ENCODE measurements at regions not wholly inside any gene's neighbourhood (a gene's known extent, or its start where the extent isn't known, plus 50 kb on each side); places are given as distances from the start of the nearest gene placed in this dataset.

DNA sequence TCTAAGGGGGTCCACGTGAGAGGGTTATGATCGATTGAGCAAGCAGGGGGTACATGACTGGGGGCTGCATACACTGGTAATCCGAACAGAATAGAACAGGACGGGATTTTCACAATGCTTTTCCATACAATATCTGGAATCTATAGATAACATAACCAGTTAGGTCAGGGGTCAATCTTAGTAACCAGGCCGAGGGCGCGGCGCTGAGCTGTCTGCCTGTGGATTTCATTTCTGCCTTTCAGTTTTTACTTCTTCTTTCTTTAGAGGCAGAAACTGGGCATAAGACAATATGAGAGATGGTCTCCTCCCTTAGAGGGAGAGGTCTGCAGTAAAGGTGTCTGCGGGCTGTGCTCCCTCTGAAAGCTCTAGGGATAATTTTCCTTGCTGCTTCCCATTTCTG is 261.3 kb downstream of the XXYLT1 start:
- H3K27me3 ChIP-seq (replicated peaks; ENCODE audit: control insufficient read depth, insufficient read depth, low read length): no peaks in the 10 kb centered on the region; the same call in 1 of the 2 replicates
- no peak overlapping the region for H3K4me3 ChIP-seq (replicated peaks; ENCODE audit: low read depth, low read length)
- no peak for DNase-seq (ENCODE audit: extremely low read depth, insufficient read length)
- H3K36me3 ChIP-seq (ENCODE audit: control insufficient read depth, insufficient read depth, low read length): no peaks in the 10 kb centered on the region
- TF ChIP-seq, protein P1, sequence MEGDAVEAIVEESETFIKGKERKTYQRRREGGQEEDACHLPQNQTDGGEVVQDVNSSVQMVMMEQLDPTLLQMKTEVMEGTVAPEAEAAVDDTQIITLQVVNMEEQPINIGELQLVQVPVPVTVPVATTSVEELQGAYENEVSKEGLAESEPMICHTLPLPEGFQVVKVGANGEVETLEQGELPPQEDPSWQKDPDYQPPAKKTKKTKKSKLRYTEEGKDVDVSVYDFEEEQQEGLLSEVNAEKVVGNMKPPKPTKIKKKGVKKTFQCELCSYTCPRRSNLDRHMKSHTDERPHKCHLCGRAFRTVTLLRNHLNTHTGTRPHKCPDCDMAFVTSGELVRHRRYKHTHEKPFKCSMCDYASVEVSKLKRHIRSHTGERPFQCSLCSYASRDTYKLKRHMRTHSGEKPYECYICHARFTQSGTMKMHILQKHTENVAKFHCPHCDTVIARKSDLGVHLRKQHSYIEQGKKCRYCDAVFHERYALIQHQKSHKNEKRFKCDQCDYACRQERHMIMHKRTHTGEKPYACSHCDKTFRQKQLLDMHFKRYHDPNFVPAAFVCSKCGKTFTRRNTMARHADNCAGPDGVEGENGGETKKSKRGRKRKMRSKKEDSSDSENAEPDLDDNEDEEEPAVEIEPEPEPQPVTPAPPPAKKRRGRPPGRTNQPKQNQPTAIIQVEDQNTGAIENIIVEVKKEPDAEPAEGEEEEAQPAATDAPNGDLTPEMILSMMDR (IDR thresholded peaks at IDR 0.05; ENCODE audit: insufficient read depth, low read length, poor library complexity, severe bottlenecking): no peak

DNA sequence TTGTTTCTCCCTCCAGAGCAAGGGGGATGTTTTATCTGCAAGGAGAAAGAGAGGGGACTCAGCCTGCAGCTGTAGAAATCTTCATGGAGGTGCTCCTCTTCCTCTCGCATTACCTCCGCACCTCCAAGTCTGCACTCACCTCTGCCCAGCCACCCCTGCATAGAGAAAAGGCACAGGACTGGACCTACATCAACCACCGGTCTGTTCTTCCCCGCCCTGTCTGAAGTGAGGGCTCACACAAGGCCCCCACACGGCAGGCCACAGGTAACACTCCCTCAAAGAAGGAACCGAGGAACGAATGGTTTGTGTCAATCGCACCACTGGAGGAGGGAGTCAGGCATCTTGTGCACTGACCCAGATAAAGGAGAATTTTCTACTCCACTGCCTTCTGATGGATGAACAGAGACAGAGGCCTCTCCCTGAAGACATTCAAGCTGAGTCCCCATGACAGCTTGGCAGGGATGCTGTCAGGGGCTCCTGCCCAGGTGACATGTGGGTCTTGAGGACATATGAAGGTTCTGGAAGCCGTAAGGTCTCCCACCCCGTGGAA is 260.3 kb downstream of the XXYLT1 start:
- Histone ChIP-seq H3K4me3 (replicated peaks; ENCODE audit: low read depth, low read length) (no peak overlapping the region), H3K36me3 (ENCODE audit: control insufficient read depth, insufficient read depth, low read length) (no peaks in the 10 kb centered on the region), H3K27me3 (replicated peaks; ENCODE audit: control insufficient read depth, insufficient read depth, low read length) (no peaks in the 10 kb centered on the region; the same call in 1 of the 2 replicates)
- TF ChIP-seq, protein P1 (IDR thresholded peaks at IDR 0.05; ENCODE audit: insufficient read depth, low read length, poor library complexity, severe bottlenecking): no peak
- DNase-seq (ENCODE audit: extremely low read depth, insufficient read length): no peak

DNA sequence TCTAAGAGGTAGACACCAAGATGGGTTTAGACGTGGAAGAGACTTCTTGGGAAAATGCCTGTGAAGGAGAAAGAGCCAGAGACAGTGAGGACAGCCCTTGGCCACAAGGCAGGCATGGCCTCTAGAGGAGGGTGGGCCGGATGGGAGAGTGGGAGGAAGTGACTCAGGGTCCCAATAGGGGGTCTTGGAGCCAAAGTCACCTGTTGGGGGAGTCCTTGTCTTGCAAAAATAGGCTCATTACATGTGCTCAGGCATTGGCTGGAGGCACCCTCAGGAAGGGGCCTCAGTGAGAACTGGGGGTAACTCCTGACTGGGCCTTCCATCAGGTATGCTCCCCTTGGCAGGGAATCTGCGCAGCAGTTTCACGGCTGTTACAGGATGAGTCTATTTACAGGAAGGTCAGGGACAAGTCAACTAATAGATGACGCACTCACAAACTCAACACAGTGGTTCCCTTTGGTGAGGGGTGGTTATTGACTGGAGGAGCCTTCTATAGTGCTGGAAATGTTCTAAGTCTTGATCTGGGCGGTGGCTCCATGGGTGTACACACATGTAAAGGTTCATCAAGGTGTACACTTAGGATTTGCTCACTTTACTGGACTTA is 259.6 kb downstream of the XXYLT1 start:
- Histone ChIP-seq H3K36me3 (ENCODE audit: control insufficient read depth, insufficient read depth, low read length) (no peaks in the 10 kb centered on the region), H3K4me3 (replicated peaks; ENCODE audit: low read depth, low read length) (no peak overlapping the region), H3K27me3 (replicated peaks; ENCODE audit: control insufficient read depth, insufficient read depth, low read length) (no peaks in the 10 kb centered on the region; the same call in 1 of the 2 replicates)
- no peak for DNase-seq (ENCODE audit: extremely low read depth, insufficient read length)
- TF ChIP-seq, protein P1 (IDR thresholded peaks at IDR 0.05; ENCODE audit: insufficient read depth, low read length, poor library complexity, severe bottlenecking): no peak

DNA sequence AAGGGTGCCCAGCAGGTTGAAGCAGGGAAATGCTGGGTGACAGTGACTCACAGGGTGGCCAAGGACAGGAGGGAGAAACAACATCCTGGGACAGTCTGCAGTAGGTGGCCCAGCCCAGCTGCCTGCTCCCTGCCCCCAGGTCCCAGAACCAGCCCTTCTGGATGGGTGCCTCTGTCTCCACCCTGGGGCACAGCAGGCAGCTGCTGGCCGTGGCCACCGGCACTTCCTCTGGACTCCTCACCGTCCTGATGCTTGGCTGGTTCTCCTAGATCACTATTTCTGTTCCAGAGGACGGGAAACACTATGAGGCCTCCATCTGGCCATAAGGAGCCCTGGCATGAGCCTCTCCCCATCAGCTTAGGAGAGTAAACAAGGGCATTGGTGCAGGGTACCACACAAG is 258.9 kb downstream of the XXYLT1 start:
- TF ChIP-seq, protein P1 (IDR thresholded peaks at IDR 0.05; ENCODE audit: insufficient read depth, low read length, poor library complexity, severe bottlenecking): no peak
- Histone ChIP-seq H3K27me3 (replicated peaks; ENCODE audit: control insufficient read depth, insufficient read depth, low read length) (no peaks in the 10 kb centered on the region; the same call in 1 of the 2 replicates), H3K36me3 (ENCODE audit: control insufficient read depth, insufficient read depth, low read length) (no peaks in the 10 kb centered on the region), H3K4me3 (replicated peaks; ENCODE audit: low read depth, low read length) (no peak overlapping the region)
- no peak for DNase-seq (ENCODE audit: extremely low read depth, insufficient read length)

DNA sequence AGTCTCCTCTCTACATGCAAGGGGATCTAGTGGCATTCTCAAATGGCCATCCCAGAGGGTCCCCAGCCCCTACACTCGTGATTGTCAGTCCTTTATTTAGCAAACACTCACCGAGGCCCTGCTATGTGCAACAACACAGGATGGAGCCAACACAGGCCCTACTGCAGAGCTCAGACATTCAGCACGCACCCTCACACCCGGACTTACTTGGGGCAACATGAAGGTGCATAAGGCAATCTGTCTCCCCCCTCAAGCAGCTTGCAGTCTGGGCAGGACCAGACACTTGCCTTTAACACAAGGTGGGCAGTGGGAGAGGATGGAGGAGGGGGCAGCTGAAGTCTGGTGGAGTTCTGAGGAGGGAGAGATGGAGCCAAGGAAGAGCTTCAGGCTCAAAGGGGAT is 258.4 kb downstream of the XXYLT1 start:
- TF ChIP-seq, protein P1 (IDR thresholded peaks at IDR 0.05; ENCODE audit: insufficient read depth, low read length, poor library complexity, severe bottlenecking): no peak
- H3K4me3 ChIP-seq (replicated peaks; ENCODE audit: low read depth, low read length): no peak overlapping the region
- no peaks in the 10 kb centered on the region for H3K36me3 ChIP-seq (ENCODE audit: control insufficient read depth, insufficient read depth, low read length)
- DNase-seq (ENCODE audit: extremely low read depth, insufficient read length): no peak
- H3K27me3 ChIP-seq (replicated peaks; ENCODE audit: control insufficient read depth, insufficient read depth, low read length): no peaks in the 10 kb centered on the region; the same call in 1 of the 2 replicates
